ENCODE measurements at regions not wholly inside any gene's neighbourhood (a gene's known extent, or its start where the extent isn't known, plus 50 kb on each side); places are given as distances from the start of the nearest gene placed in this dataset.

- TF ChIP-seq CTCF (conservative IDR thresholded peaks at IDR 0.05), result no peak
- no CpG with 5 or more reads among the region's 5 CpGs for WGBS (ENCODE audit: extremely low coverage, insufficient read length, low lambda C conversion rate)
- H3K56ac ChIP-seq (ENCODE audit: insufficient read length, low read depth, low read length), result no peak overlapping the region
Observed at GRCh38 chr3:27590437-27591298, 106.5 kb upstream of the SLC4A7 start.

More at GRCh38 chr3:27590437-27591298, 106.5 kb upstream of the SLC4A7 start:
- Histone ChIP-seq H3K4me2 (ENCODE audit: insufficient read depth, insufficient read length, low read length) (no peak overlapping the region), H4K91ac (ENCODE audit: insufficient read length, low read depth, low read length) (no peak overlapping the region), H2BK15ac (ENCODE audit: low read depth, low read length) (no peak overlapping the region), H3K79me1 (ENCODE audit: insufficient read depth, low read depth, low read length, poor library complexity, severe bottlenecking) (no peaks in the 10 kb centered on the region), H3K9ac (ENCODE audit: extremely low read depth, insufficient read length, low read length) (no peak overlapping the region), H2AK5ac (ENCODE audit: insufficient read length, low read length) (no peak overlapping the region), H2BK5ac (ENCODE audit: insufficient read length, low read length) (no peak overlapping the region), H3K18ac (ENCODE audit: insufficient read length, low read depth, low read length) (no peak overlapping the region), H3K27ac (ENCODE audit: insufficient read length, low read depth, low read length) (no peak overlapping the region), H4K8ac (replicated peaks; ENCODE audit: insufficient read length, low read depth, low read length) (no peak overlapping the region), H3K27me3 (ENCODE audit: insufficient read depth, low read length) (no peaks in the 10 kb centered on the region), H3K23ac (ENCODE audit: insufficient read length, low read depth, low read length) (no peak overlapping the region), H3T11ph (ENCODE audit: low read length) (no peak overlapping the region), H3K9me3 (ENCODE audit: control insufficient read depth, low read depth, low read length) (no peaks in the 10 kb centered on the region), H3K14ac (ENCODE audit: insufficient read depth, low read length) (no peak overlapping the region), H3K4me1 (ENCODE audit: insufficient read depth, low read length) (peaks cover 5% of the 10 kb centered on the region; the same call in 1 of the 2 replicates), H2BK12ac (ENCODE audit: insufficient read length, low read depth, low read length) (no peak overlapping the region), H2BK120ac (ENCODE audit: low read depth, low read length, poor library complexity, severe bottlenecking) (no peak overlapping the region), H4K5ac (ENCODE audit: insufficient read length, low read depth, low read length) (no peak overlapping the region), H2AFZ (ENCODE audit: low read length) (no peak overlapping the region), H3K79me2 (ENCODE audit: insufficient read depth, low read length) (no peaks in the 10 kb centered on the region), H2BK20ac (ENCODE audit: low read depth, low read length, poor library complexity, severe bottlenecking) (no peak overlapping the region), H3K23me2 (ENCODE audit: insufficient read length, low read depth, low read length, poor library complexity, severe bottlenecking) (no peaks in the 10 kb centered on the region), H4K20me1 (ENCODE audit: control insufficient read depth, insufficient read depth, insufficient read length) (no peaks in the 10 kb centered on the region), H3K4ac (ENCODE audit: low read depth, low read length) (no peak overlapping the region)
- no peaks in the 10 kb centered on the region for H3K27me3 Mint-ChIP-seq (ENCODE audit: low read depth)
- H3K4me3 Mint-ChIP-seq, result no peak overlapping the region
- no peaks in the 10 kb centered on the region for H3K36me3 Mint-ChIP-seq (ENCODE audit: insufficient read depth in 1 of 3, low read depth in 3 of 3)
- H3K27ac Mint-ChIP-seq, result peak overlapping the region in 2 of 3 experiments; percentile 1 to 56; a peak in 3 of 7 replicates
- no peaks in the 10 kb centered on the region for H3K9me3 Mint-ChIP-seq
- peaks cover 26 to 27% of the 10 kb centered on the region in 2 experiments for H3K4me1 Mint-ChIP-seq
- no peak for DNase-seq
